ENCODE measurements at regions not wholly inside any gene's neighbourhood (a gene's known extent, or its start where the extent isn't known, plus 50 kb on each side); places are given as distances from the start of the nearest gene placed in this dataset.

DNA sequence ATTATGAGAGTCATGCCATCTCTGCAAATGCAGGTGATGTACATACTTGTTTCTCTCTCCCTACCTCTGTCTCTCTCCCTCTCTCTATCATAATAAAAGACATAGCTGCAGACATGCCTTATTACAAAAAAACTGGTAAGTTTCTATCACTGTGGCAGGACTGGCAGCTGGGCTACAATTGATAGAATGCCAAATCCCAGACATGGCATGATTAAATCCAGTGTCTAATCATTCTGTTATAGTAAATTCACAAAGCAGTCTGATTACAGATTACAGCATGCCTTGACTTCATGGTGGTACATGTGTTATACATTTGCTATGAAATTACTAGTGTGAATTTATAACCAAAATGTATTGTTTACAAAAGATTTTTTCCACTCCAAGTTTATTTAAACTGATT, 854.7 kb downstream of the TMTC2 start:
- Histone ChIP-seq H3K79me2 (ENCODE audit: control insufficient read depth, insufficient read depth, low read length) (no peaks in the 10 kb centered on the region), H3K4me2 (replicated peaks; ENCODE audit: low read depth, low read length, poor library complexity, severe bottlenecking) (no peak overlapping the region), H3K27ac (ENCODE audit: low read length in 2 of 2) (no peak overlapping the region), H2AFZ (ENCODE audit: insufficient read depth, low read depth, low read length, poor library complexity, severe bottlenecking) (no peak overlapping the region), H3K9ac (ENCODE audit: low read length) (no peak overlapping the region), H3K4me3 (ENCODE audit: control extremely low read depth in 1 of 5, extremely low read depth in 1 of 5, insufficient read depth in 1 of 5, low read depth in 2 of 5, low read length in 4 of 5) (no peak overlapping the region), H3K4me1 (ENCODE audit: control insufficient read depth in 2 of 2, insufficient read depth in 2 of 2, low read length in 2 of 2) (no peaks in the 10 kb centered on the region), H3K36me3 (replicated peaks in 1 of 2; ENCODE audit: control extremely low read depth in 1 of 2, control insufficient read depth in 1 of 2, extremely low read depth in 1 of 2, insufficient read depth in 2 of 2, low read length in 1 of 2) (no peaks in the 10 kb centered on the region), H3K9me3 (ENCODE audit: control extremely low read depth in 1 of 3, control insufficient read depth in 2 of 3, insufficient read depth in 1 of 3, low read length in 2 of 3) (no peaks in the 10 kb centered on the region), H3K27me3 (replicated peaks in 1 of 4; ENCODE audit: control extremely low read depth in 1 of 4, control insufficient read depth in 3 of 4, insufficient read depth in 4 of 4, low read length in 3 of 4) (no peaks in the 10 kb centered on the region), H4K20me1 (ENCODE audit: control insufficient read depth, insufficient read depth, low read length, poor library complexity, severe bottlenecking) (no peaks in the 10 kb centered on the region)
- POLR2A ChIA-PET, result no interaction called here
- ATAC-seq (ENCODE audit: low read depth) (no peak), DNase-seq (no peak)
- no peaks in the 10 kb centered on the region for H3K27me3 Mint-ChIP-seq
- intact Hi-C loops (cut with micrococcal nuclease), result no loop called here
- H3K27ac Mint-ChIP-seq, result no peak overlapping the region
- no peaks in the 10 kb centered on the region for H3K4me1 Mint-ChIP-seq
- H3K4me3 Mint-ChIP-seq, result no peak overlapping the region
- H3K9me3 Mint-ChIP-seq (ENCODE audit: insufficient read depth), result peaks cover 6% of the 10 kb centered on the region
- CTCF ChIA-PET, result no interaction called here
- TF ChIP-seq, protein P1, sequence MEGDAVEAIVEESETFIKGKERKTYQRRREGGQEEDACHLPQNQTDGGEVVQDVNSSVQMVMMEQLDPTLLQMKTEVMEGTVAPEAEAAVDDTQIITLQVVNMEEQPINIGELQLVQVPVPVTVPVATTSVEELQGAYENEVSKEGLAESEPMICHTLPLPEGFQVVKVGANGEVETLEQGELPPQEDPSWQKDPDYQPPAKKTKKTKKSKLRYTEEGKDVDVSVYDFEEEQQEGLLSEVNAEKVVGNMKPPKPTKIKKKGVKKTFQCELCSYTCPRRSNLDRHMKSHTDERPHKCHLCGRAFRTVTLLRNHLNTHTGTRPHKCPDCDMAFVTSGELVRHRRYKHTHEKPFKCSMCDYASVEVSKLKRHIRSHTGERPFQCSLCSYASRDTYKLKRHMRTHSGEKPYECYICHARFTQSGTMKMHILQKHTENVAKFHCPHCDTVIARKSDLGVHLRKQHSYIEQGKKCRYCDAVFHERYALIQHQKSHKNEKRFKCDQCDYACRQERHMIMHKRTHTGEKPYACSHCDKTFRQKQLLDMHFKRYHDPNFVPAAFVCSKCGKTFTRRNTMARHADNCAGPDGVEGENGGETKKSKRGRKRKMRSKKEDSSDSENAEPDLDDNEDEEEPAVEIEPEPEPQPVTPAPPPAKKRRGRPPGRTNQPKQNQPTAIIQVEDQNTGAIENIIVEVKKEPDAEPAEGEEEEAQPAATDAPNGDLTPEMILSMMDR (IDR thresholded peaks at IDR 0.05), result no peak
- no peak for TF ChIP-seq EZH2 (IDR thresholded peaks at IDR 0.05; ENCODE audit: borderline replicate concordance, insufficient read depth, low read depth, low read length, poor library complexity, severe bottlenecking)

DNA sequence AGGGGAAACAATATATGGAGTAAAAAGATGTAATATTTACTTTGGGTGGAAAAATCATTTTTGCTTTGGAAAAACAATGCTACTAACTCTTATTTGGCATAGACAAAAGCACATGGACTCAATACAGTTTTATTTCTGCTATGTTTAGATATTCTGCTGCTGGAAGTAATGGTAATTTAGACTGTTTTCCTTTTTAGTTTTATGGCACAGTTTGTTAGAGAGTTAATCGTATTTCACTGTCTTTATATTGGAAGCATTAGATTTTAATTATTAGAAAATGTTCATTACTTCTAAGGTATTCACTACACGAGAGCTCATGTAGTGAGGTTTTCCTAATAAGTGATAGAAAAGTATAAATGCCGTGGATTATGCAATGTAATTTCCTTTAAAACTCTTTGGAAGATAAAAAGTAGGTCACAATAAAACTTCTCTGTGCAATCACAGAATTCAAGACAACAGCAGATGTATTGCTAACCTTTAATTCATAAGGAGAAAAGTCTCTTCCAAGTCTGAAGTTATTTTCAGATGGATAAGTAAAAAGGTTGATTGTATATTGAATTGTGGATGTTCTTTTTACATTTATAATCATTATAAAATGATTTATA, 851.8 kb downstream of the TMTC2 start:
- Mint-ChIP-seq H3K27me3 (no peaks in the 10 kb centered on the region), H3K27ac (no peak overlapping the region), H3K4me3 (no peak overlapping the region), H3K9me3 (ENCODE audit: insufficient read depth) (peaks cover 4% of the 10 kb centered on the region), H3K4me1 (no peaks in the 10 kb centered on the region)
- intact Hi-C loops (cut with micrococcal nuclease), result no loop called here
- H3K79me2 ChIP-seq (ENCODE audit: control insufficient read depth, insufficient read depth, low read length), result no peaks in the 10 kb centered on the region
- H3K4me3 ChIP-seq (ENCODE audit: control extremely low read depth in 1 of 5, extremely low read depth in 1 of 5, insufficient read depth in 1 of 5, low read depth in 2 of 5, low read length in 4 of 5), result no peak overlapping the region
- H3K4me2 ChIP-seq (replicated peaks; ENCODE audit: low read depth, low read length, poor library complexity, severe bottlenecking), result no peak overlapping the region
- no peak for TF ChIP-seq EZH2 (IDR thresholded peaks at IDR 0.05; ENCODE audit: borderline replicate concordance, insufficient read depth, low read depth, low read length, poor library complexity, severe bottlenecking)
- TF ChIP-seq, protein P1 (IDR thresholded peaks at IDR 0.05), result no peak
- DNase-seq, result no peak
- ChIA-PET POLR2A (no interaction called here), CTCF (no interaction called here)
- H4K20me1 ChIP-seq (ENCODE audit: control insufficient read depth, insufficient read depth, low read length, poor library complexity, severe bottlenecking), result no peaks in the 10 kb centered on the region
- H3K9ac ChIP-seq (ENCODE audit: low read length), result no peak overlapping the region
- H2AFZ ChIP-seq (ENCODE audit: insufficient read depth, low read depth, low read length, poor library complexity, severe bottlenecking), result no peak overlapping the region
- H3K27me3 ChIP-seq (replicated peaks in 1 of 4; ENCODE audit: control extremely low read depth in 1 of 4, control insufficient read depth in 3 of 4, insufficient read depth in 4 of 4, low read length in 3 of 4), result no peaks in the 10 kb centered on the region
- no peaks in the 10 kb centered on the region for H3K9me3 ChIP-seq (ENCODE audit: control extremely low read depth in 1 of 3, control insufficient read depth in 2 of 3, insufficient read depth in 1 of 3, low read length in 2 of 3)
- H3K36me3 ChIP-seq (replicated peaks in 1 of 2; ENCODE audit: control extremely low read depth in 1 of 2, control insufficient read depth in 1 of 2, extremely low read depth in 1 of 2, insufficient read depth in 2 of 2, low read length in 1 of 2), result no peaks in the 10 kb centered on the region
- H3K4me1 ChIP-seq (ENCODE audit: control insufficient read depth in 2 of 2, insufficient read depth in 2 of 2, low read length in 2 of 2), result no peaks in the 10 kb centered on the region
- no peak overlapping the region for H3K27ac ChIP-seq (ENCODE audit: low read length in 2 of 2)
- no peak for ATAC-seq (ENCODE audit: low read depth)
- no CpG with 5 or more reads among the region's 3 CpGs for WGBS (ENCODE audit: insufficient coverage)

Data from B cell (primary cell).